ENCODE measurements at regions not wholly inside any gene's neighbourhood (a gene's known extent, or its start where the extent isn't known, plus 50 kb on each side); places are given as distances from the start of the nearest gene placed in this dataset.
"Not testable (repeated sequence)": the region's sequence is repeated elsewhere in the genome, so short reads cannot be mapped to it uniquely, and the experiment has no call there.

GRCh38 chr7:152905949-152906348 lies 146.4 kb downstream of the ACTR3B start:
- DNase-seq, result no peak

- no peak for DNase-seq
Observed at GRCh38 chr7:152907042-152907761, 147.7 kb downstream of the ACTR3B start.

GRCh38 chr7:152909280-152909679 lies 149.7 kb downstream of the ACTR3B start:
- no peak for DNase-seq

GRCh38 chr7:152909683-152910544 lies 150.4 kb downstream of the ACTR3B start:
- DNase-seq, result no peak

- DNase-seq, result no peak
Observed at GRCh38 chr7:152910545-152911225, 151.1 kb downstream of the ACTR3B start.

- DNase-seq, result no peak
Observed at GRCh38 chr7:152911226-152911560, 151.6 kb downstream of the ACTR3B start.

GRCh38 chr7:152911922-152912321 lies 152.4 kb downstream of the ACTR3B start:
- no peak for DNase-seq

- no peak for DNase-seq
Observed at GRCh38 chr7:152912511-152912910, 153.0 kb downstream of the ACTR3B start.

- no peak for DNase-seq
Observed at GRCh38 chr7:152913492-152913891, 153.9 kb downstream of the ACTR3B start.

- no peak for DNase-seq
Observed at GRCh38 chr7:152914014-152914844, 154.7 kb downstream of the ACTR3B start.

- DNase-seq, result not testable (repeated sequence)
Observed at GRCh38 chr7:152914845-152915102, 155.2 kb downstream of the ACTR3B start.

- DNase-seq, result no peak
Observed at GRCh38 chr7:152922318-152923081, 162.9 kb downstream of the ACTR3B start.

- no peak for DNase-seq
Observed at GRCh38 chr7:152923711-152924110, 164.2 kb downstream of the ACTR3B start.

GRCh38 chr7:152924238-152924637 lies 164.7 kb downstream of the ACTR3B start:
- no peak for DNase-seq

- no peak for DNase-seq
Observed at GRCh38 chr7:152924826-152925411, 165.4 kb downstream of the ACTR3B start.

GRCh38 chr7:152925412-152926147 lies 166.0 kb downstream of the ACTR3B start:
- no peak for DNase-seq

GRCh38 chr7:152931633-152932032 lies 172.1 kb downstream of the ACTR3B start:
- DNase-seq, result no peak

- no peak for DNase-seq
Observed at GRCh38 chr7:152937282-152937681, 177.7 kb downstream of the ACTR3B start.

GRCh38 chr7:152946616-152947015 lies 187.1 kb downstream of the ACTR3B start:
- DNase-seq, result not testable (repeated sequence)

GRCh38 chr7:152947686-152948085 lies 188.1 kb downstream of the ACTR3B start:
- no peak for DNase-seq

GRCh38 chr7:152949253-152949652 lies 189.7 kb downstream of the ACTR3B start:
- DNase-seq, result no peak
